Activated CD8-positive, alpha-beta memory T cell treated with anti-CD3 and anti-CD28 coated beads, Interleukin-2, amount 10 ng/mL, durations not matched to agents 7 days and 5 days (primary cell): ENCODE measurements at regions not wholly inside any gene's neighbourhood (a gene's known extent, or its start where the extent isn't known, plus 50 kb on each side); places are given as distances from the start of the nearest gene placed in this dataset.
"Not testable (repeated sequence)": the region's sequence is repeated elsewhere in the genome, so short reads cannot be mapped to it uniquely, and the experiment has no call there.

ENCODE experiments used
- ATAC-seq: fragments of 150-1000 bp; cut with Tn5 transposase; one replicate; pipeline ENCODE4 v1.10.0; 2021; ENCODE audit warnings: moderate library complexity
- CTCF ChIA-PET: fragments of 350-600 bp; sonication (Branson Sonifier 250); formaldehyde crosslinking; loops from one replicate; lab custom pipeline; 2021; ENCODE audit warnings: antibody characterized with exemption; lab: Charles Lee
- DNase-seq: peaks from one replicate; pipeline ENCODE4 v3.0.0-alpha.2; 2020
- H3K27ac Mint-ChIP-seq: one replicate; pipeline ENCODE4 v1.8.0; 2021; ENCODE audit warnings: mild to moderate bottlenecking, mixed read lengths
- H3K27me3 Mint-ChIP-seq: one replicate; pipeline ENCODE4 v1.8.0; 2021; ENCODE audit warnings: mixed read lengths
- H3K36me3 Mint-ChIP-seq: one replicate; pipeline ENCODE4 v1.8.0; 2021; ENCODE audit warnings: mild to moderate bottlenecking, mixed read lengths
- H3K4me1 Mint-ChIP-seq: one replicate; pipeline ENCODE4 v1.8.0; 2021; ENCODE audit warnings: mixed read lengths
- H3K4me3 Mint-ChIP-seq: one replicate; pipeline ENCODE4 v1.8.0; 2021; ENCODE audit warnings: mild to moderate bottlenecking, moderate library complexity, mixed read lengths
- H3K9me3 Mint-ChIP-seq: one replicate; pipeline ENCODE4 v1.8.0; 2022; ENCODE audit warnings: low read depth, mixed read lengths

DNA sequence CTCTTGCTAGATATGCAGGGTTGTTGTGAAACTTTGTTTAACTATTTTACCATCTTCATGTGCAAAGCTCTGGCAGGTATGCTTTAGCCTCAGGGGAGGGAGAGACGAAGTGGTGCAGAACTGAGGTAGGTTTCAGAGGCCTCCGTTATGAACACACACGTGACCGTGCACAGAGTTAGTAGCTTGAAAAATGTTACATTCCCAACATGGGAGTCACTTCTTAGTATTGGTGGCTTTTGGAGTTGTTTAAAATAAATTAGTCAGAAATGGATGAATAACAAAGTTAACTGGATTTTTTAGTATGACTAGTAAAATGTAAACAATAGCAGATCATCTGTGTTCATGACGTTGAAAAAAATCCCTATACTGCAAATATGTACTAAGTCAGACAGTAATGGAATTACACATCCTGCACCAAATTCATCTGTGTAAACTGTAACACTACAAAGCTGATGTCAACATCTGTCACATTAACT is 279.6 kb downstream of the KLF13 start:
- no peak overlapping the region for H3K4me3 Mint-ChIP-seq
- no peaks in the 10 kb centered on the region for H3K9me3 Mint-ChIP-seq
- peaks cover 31% of the 10 kb centered on the region for H3K27me3 Mint-ChIP-seq
- no peaks in the 10 kb centered on the region for H3K36me3 Mint-ChIP-seq
- H3K27ac Mint-ChIP-seq: no peak overlapping the region
- ATAC-seq (no peak), DNase-seq (no peak)
- no peaks in the 10 kb centered on the region for H3K4me1 Mint-ChIP-seq
- CTCF ChIA-PET: no interaction called here

DNA sequence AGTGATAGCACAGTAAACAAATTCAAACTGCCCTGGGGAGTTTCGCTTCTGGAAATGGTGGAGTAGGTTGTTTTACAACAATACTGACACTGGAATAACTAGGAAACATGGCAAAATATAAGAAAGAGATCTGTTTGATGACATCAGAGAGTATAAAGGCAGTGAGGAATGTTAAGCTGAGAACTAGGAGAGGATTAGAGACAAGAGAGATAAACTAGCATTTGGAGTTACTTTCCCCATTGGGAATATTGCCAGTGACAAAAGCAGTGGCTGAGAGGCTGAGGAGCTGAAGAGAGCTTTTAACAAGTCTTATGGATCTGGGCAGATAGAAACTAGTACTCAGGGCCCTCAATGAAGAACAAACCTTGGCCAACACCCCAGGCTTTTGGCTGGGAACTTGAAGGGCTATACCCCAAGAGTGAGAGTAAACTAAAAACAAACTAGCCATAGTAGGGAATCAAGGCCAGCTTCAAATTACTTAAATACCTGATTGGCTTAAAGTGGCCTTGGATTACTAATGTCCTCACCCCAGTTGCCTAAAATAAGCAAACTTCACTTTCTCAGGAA is 280.4 kb downstream of the KLF13 start:
- ATAC-seq (no peak), DNase-seq (no peak)
- Mint-ChIP-seq H3K4me1 (no peaks in the 10 kb centered on the region), H3K4me3 (no peak overlapping the region), H3K27ac (no peak overlapping the region), H3K36me3 (no peaks in the 10 kb centered on the region), H3K27me3 (peaks cover 35% of the 10 kb centered on the region), H3K9me3 (no peaks in the 10 kb centered on the region)
- CTCF ChIA-PET: no interaction called here

DNA sequence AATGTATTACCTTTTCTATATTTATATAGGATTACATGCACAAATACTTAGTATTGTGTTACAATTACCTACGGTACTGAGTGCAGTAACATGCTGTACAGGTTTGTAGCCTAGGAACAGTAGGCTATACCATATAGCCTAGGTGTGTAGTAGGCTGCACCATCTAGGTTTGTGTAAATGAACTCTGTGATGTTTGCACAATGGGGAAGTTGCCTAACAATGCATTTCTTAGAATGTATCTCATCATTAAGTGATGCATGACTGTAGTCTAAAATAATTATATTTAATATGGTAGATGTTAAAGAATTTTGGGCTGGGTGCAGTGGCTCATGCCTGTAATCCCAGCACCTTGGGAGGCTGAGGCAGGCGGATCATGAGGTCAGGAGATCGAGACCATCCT is 281.0 kb downstream of the KLF13 start:
- no peak overlapping the region for H3K27ac Mint-ChIP-seq
- DNase-seq: no peak
- H3K4me1 Mint-ChIP-seq: no peaks in the 10 kb centered on the region
- H3K9me3 Mint-ChIP-seq: no peaks in the 10 kb centered on the region
- H3K27me3 Mint-ChIP-seq: peaks cover 35% of the 10 kb centered on the region
- CTCF ChIA-PET: interaction anchor here (0.8 kb wide), 1 partner anchor 16 kb away, joined by 4 read pairs; no protein-coding TSS in a partner anchor
- ATAC-seq: no peak
- H3K36me3 Mint-ChIP-seq: no peaks in the 10 kb centered on the region
- H3K4me3 Mint-ChIP-seq: no peak overlapping the region

DNA sequence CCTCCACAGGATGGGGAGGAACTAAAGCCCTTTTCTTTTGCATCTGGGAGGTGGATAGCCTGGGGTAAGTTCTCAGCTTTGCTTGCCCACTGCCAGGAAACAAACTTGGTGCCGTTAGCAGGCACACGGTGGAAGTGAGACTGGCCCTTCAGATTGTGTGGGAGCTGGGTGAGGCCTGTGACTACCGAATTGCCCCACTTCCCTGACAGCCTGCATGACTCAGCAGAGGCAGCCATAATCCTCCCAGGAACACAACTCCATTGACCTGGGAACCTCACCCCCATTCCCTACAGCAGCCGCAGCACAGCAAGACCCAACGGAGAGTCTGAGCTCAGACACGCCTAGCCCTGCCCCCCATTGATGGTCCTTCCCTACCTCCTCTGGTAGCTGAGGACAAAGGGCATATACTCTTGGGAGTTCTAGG is 282.6 kb downstream of the KLF13 start:
- no peak overlapping the region for H3K4me3 Mint-ChIP-seq
- CTCF ChIA-PET: no interaction called here
- no peaks in the 10 kb centered on the region for H3K36me3 Mint-ChIP-seq
- no peak for DNase-seq
- ATAC-seq: no peak
- H3K27ac Mint-ChIP-seq: no peak overlapping the region
- no peaks in the 10 kb centered on the region for H3K4me1 Mint-ChIP-seq
- H3K27me3 Mint-ChIP-seq: peaks cover 38% of the 10 kb centered on the region
- H3K9me3 Mint-ChIP-seq: no peaks in the 10 kb centered on the region

DNA sequence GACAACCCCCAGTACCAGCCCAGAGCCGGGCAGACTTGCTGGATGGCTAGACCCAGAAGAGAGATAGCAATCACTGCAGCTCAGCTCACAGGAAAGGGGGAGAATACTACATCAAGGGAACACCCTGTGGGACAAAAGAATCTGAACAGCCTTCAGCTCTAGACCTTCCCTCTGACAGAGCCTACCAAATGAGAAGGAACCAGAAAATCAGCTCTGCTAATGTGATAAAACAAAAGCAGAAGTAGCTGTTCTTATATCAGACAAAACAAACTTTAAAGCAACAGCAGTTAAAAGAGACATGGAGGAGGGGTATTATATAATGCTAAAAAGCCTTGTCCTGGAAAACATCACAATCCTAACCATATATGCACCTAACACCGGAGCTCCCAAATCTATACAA is 283.3 kb downstream of the KLF13 start:
- Mint-ChIP-seq H3K4me1 (no peaks in the 10 kb centered on the region), H3K36me3 (no peaks in the 10 kb centered on the region), H3K9me3 (no peaks in the 10 kb centered on the region), H3K4me3 (no peak overlapping the region), H3K27me3 (peaks cover 38% of the 10 kb centered on the region), H3K27ac (no peak overlapping the region)
- ATAC-seq (no peak), DNase-seq (no peak)
- CTCF ChIA-PET: no interaction called here

DNA sequence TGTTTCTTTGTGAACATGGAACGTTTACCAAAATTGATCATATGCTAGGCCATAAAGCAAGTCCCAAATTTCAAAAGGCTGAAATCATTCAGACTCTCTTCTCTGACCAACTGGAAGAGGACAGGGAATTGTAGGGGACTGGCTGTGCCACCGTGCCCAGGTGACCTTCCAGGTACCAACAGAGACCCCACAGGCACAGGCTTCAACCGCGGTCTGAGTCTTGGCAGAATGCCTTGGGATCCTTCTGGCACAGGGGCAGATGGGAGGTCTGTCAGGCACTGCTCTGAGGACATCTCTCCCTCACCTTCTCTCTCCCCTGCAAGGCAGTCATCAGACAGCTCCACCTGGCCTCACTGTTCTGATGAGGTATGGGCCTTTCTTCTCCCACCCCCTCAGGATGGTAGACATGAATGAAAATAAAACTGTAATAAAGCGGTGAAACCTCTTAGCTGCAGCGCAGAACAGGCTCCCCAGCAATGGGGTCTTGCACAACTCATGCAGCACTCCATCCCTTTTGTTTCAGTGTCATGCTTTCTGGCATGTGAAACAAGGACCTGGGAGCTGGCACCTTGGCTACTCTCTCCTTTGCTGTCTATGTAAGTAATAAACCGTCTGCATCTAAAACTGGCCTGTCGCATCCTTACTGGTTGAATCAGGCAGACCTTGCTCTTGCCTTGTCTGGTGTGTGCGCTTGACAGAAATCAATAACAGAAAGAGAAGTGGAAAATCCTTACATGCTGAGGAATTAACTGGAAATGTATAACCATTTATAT is 289.2 kb downstream of the KLF13 start:
- Mint-ChIP-seq H3K27ac (no peak overlapping the region), H3K4me3 (no peak overlapping the region), H3K36me3 (no peaks in the 10 kb centered on the region), H3K27me3 (peaks cover 32% of the 10 kb centered on the region), H3K9me3 (no peaks in the 10 kb centered on the region), H3K4me1 (no peaks in the 10 kb centered on the region)
- DNase-seq (no peak), ATAC-seq (no peak)
- CTCF ChIA-PET: no interaction called here

DNA sequence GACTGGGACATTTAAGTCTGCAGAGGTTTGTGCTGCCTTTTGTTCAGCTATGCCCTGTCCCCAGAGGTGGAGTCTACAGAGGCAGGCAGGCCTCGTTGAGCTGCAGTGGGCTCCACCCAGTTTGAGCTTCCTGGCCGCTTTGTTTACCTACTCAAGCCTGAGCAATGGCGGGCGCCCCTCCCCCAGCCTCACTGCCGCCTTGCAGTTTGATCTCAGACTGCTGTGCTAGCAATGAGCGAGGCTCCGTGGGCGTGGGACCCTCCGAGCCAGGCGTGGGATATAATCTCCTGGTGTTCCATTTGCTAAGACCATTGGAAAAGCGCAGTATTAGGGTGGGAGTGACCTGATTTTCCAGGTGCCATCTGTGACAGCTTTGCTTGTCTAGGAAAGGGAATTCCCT is 296.7 kb downstream of the KLF13 start:
- H3K4me1 Mint-ChIP-seq, ATAC-seq, H3K27ac Mint-ChIP-seq, H3K9me3 Mint-ChIP-seq, H3K36me3 Mint-ChIP-seq, H3K4me3 Mint-ChIP-seq, CTCF ChIA-PET, DNase-seq: not testable (repeated sequence)
- H3K27me3 Mint-ChIP-seq: peaks cover 14% of the 10 kb centered on the region

DNA sequence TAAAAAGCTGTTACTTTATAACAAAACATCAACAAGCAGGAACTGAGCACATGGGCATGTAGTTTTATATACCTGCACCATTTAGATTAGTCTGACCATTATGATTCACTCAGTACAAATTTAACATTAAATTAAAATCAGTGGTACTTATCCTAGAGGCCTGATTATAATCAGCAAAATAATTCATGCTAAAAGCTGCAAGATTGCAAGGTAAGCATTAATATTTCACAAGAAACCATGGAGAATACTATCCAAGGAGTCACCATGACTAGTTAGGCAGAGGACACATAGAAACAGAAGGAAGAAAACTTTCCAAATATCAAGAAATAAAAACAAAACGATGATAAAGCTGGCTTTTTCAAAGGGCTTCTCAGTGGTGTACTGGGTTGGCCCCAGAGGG is 297.5 kb downstream of the KLF13 start:
- ATAC-seq, H3K27ac Mint-ChIP-seq, CTCF ChIA-PET, H3K4me3 Mint-ChIP-seq, H3K9me3 Mint-ChIP-seq, H3K36me3 Mint-ChIP-seq, H3K4me1 Mint-ChIP-seq, DNase-seq: not testable (repeated sequence)
- H3K27me3 Mint-ChIP-seq: peaks cover 12% of the 10 kb centered on the region

DNA sequence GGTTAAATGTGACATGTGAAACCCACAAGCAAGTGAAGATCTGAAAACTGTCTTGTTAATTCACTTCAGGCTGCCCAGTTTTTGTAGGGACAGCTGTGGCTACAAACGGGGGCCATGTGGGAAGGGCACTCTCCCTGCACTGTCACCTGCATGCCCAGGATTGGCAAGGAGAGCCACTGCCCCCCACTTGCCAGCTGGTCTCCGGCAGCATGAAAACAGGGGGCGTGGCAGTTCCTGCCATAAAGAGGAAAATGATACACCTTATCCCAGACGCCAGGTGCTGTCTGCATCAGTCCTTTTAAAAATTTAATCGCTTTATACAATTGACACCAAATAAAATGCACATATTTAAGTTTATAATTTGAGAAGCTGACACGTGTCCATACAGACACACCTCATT is 309.1 kb downstream of the KLF13 start:
- not testable (repeated sequence) for H3K9me3 Mint-ChIP-seq

DNA sequence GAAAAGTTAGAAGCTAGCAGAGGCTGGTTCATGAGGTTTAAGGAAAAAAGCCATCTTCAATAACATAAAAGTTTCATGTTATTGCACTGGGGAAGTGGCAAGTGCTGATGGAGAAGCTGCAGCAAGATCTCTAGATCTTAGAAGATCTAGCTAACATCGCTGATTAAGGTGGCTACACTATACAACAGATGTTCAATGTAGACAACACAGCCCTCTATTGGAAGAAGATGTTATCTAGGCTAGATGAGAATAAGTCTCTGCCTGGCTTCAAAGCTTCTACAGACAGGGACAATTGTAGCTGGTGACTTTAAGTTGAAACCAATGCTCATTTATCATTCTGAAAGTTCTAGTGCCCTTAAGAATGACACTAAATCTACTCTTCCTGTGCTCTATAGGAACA is 310.3 kb downstream of the KLF13 start:
- H3K4me3 Mint-ChIP-seq, CTCF ChIA-PET, DNase-seq, H3K9me3 Mint-ChIP-seq, H3K4me1 Mint-ChIP-seq, ATAC-seq, H3K27ac Mint-ChIP-seq, H3K36me3 Mint-ChIP-seq: not testable (repeated sequence)
- H3K27me3 Mint-ChIP-seq: peaks cover 25% of the 10 kb centered on the region

More for the DNA sequence above, 309.1 kb downstream of the KLF13 start:
- H3K36me3 Mint-ChIP-seq, H3K27ac Mint-ChIP-seq, H3K4me3 Mint-ChIP-seq, DNase-seq, CTCF ChIA-PET, H3K4me1 Mint-ChIP-seq, ATAC-seq: not testable (repeated sequence)
- peaks cover 19% of the 10 kb centered on the region for H3K27me3 Mint-ChIP-seq

DNA sequence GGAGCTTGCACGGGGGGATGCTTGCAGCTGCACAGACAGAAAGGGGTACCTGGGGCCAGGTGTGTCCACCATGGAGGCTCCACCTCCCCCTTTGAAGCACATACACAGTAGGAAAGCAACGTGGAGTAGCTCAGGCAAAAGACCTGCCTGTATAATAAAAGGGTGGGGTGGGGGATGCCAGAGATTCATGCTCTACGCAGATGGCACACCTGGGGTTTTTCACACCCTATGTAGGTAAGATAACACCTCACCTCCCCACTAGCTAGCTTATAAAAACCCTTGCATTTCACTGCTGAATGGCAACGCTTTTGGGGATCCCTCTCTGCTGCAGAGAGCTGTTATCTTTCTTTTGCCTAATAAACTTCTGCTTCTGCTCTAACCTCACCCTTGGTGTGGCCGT is 317.3 kb downstream of the KLF13 start:
- H3K4me1 Mint-ChIP-seq, H3K9me3 Mint-ChIP-seq, CTCF ChIA-PET, ATAC-seq, H3K27ac Mint-ChIP-seq, H3K36me3 Mint-ChIP-seq, H3K4me3 Mint-ChIP-seq, DNase-seq: not testable (repeated sequence)
- peaks cover 35% of the 10 kb centered on the region for H3K27me3 Mint-ChIP-seq

DNA sequence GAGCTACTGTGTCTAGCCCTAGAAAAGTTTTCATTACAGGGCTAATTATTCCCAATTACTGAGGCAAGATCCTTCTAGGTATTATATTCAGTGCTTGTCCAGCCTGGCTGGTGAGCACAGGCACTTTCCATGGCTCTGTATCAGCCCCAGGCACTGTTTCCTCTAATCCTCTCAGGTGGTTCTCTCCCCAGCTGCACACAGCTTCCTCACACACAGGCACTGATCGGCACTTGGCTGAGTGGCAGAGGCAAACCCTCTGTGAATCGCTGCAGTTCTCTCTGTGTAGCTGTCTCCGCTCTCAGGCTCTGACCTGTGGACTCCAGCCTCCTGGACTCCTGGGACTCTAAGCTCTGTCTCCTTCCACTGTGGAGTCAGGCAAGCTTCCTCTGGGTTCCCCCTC is 318.1 kb downstream of the KLF13 start:
- H3K27me3 Mint-ChIP-seq: peaks cover 38% of the 10 kb centered on the region
- H3K4me3 Mint-ChIP-seq, H3K36me3 Mint-ChIP-seq, ATAC-seq, DNase-seq, H3K27ac Mint-ChIP-seq, CTCF ChIA-PET, H3K4me1 Mint-ChIP-seq, H3K9me3 Mint-ChIP-seq: not testable (repeated sequence)

DNA sequence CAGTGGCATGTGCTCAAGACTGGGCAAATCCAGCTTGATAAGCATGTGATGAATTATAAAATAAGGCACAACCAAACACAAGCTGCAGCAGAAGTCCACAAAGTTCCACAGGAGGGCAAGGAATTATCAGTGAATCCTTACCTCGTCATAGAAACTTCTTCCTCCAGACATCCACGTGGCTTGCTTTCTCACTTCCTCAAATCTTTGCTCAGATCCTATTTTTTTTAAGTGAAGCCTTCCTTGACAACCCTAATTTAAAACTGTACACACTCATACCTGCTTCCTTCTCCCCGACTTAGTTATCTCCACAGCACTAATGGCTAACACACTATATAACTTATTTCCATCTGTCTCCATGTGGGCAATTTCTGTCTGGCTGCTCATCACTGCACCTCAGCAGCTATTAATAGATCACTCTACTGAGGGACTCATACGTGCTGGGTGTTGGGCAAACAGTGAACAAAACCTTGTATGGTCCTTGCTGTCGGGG is 320.7 kb downstream of the KLF13 start:
- H3K4me3 Mint-ChIP-seq, H3K9me3 Mint-ChIP-seq, ATAC-seq, H3K36me3 Mint-ChIP-seq, CTCF ChIA-PET, DNase-seq, H3K27ac Mint-ChIP-seq, H3K4me1 Mint-ChIP-seq: not testable (repeated sequence)
- H3K27me3 Mint-ChIP-seq: peaks cover 33% of the 10 kb centered on the region

DNA sequence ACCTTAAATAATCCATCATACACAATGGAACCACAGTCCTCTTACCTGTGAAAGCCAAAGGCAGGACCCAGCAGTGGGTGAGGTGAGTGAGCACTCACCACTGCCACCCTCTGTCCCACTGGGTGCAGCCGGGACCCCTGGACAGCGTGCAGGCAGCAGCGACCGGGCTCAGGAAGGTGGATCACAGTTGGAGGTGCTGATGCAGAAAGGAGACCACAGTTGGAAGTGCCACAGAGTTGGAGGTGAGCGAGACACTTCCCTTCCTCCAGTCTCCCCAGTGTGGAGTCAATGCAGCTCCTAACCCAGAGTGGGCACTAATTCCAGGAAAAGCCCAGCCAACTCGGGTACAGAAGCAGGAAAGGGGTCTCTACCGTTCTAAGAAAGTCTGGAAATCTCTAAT is 323.0 kb downstream of the KLF13 start:
- H3K4me3 Mint-ChIP-seq, H3K9me3 Mint-ChIP-seq, DNase-seq, H3K36me3 Mint-ChIP-seq, ATAC-seq, H3K4me1 Mint-ChIP-seq, CTCF ChIA-PET, H3K27ac Mint-ChIP-seq: not testable (repeated sequence)
- peaks cover 26% of the 10 kb centered on the region for H3K27me3 Mint-ChIP-seq
